Germinal center (tissue), 1 donor: ENCODE measurements at regions not wholly inside any gene's neighbourhood (a gene's known extent, or its start where the extent isn't known, plus 50 kb on each side); places are given as distances from the start of the nearest gene placed in this dataset.
"Not testable (repeated sequence)": the region's sequence is repeated elsewhere in the genome, so short reads cannot be mapped to it uniquely, and the experiment has no call there.

ENCODE experiments used
- DNase-seq: peaks from one replicate; pipeline ENCODE4 v3.0.0; 2012; ENCODE audit warnings: mixed read lengths, low spot score

- DNase-seq = no peak
These were observed 422.5 kb upstream of the CRIM1 start for GRCh38 chr2:35933031-35933430.

DNA sequence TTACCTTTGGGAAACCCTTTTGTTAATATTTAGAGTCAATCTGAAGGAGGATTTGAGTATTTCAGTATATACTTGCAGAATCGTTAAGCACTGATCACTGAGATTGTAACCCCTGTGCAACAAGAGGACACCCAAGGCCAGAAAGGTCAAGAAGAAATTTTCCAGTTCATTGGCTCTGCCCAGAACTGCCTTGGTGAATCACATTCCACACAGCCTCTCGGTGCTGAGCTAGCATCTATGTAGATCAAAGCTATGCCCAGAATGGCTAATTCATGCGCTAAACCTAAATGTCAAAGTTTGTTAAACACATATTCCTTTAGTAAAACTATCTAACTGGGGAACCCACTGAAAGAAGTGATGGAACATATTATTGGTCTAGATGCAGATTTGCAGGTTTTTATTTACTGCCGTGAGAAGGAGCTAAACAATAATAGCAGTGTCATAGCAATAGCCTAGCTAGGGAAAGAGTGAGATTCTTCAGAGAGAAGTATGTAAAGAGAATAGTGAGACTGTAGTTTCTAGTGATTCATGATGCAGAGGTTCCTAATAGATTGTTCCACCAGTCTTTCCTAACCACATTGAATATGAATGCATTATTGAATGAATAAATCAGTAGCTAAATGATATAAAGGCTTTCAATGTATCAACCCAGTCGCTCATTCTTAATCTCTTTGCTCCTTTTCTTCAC lies 423.2 kb upstream of the CRIM1 start:
- no peak for DNase-seq

GRCh38 chr2:35931626-35932025 lies 424.0 kb upstream of the CRIM1 start:
- no peak for DNase-seq

- no peak for DNase-seq
These were observed 424.5 kb upstream of the CRIM1 start for GRCh38 chr2:35931115-35931514.

GRCh38 chr2:35929551-35929950 lies 426.0 kb upstream of the CRIM1 start:
- DNase-seq = no peak

DNA sequence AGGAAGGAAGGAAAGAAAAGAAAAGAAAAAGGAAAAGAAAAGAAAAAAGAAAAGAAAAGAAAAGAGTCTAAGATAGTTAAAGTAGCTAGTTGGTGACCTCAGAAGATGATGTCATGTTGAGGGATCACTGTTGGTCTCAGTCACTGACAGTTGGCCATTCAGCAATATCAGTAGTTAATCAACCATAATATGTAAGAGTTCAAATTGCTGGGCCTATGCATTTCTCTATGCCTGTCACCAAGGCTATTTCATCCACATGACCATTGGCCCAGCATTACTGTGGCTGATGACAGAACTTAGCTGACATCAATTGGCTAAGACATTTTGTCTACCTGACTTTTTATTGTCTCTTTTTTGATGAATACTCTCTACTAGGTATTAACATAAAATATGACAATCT lies 435.5 kb upstream of the CRIM1 start:
- no peak for DNase-seq

DNA sequence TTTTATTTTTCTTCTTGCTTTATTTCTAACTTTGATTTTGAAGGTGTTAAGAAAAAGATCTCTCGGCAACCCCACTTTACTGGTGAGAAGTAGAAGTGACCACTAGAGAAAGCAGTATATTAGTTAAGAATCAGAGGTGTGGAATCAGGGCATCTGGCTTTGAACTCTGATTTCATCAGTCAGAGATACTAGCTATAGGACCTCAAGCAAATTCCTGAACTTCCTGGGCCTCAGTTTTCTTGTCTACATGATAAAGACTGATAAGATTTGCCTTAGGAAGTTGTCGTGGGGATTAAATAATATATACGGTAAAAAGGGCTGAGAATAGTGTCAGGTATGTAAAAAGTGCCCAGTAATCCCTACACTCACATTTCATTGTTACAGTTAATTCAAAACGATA lies 440.3 kb upstream of the CRIM1 start:
- no peak for DNase-seq

DNA sequence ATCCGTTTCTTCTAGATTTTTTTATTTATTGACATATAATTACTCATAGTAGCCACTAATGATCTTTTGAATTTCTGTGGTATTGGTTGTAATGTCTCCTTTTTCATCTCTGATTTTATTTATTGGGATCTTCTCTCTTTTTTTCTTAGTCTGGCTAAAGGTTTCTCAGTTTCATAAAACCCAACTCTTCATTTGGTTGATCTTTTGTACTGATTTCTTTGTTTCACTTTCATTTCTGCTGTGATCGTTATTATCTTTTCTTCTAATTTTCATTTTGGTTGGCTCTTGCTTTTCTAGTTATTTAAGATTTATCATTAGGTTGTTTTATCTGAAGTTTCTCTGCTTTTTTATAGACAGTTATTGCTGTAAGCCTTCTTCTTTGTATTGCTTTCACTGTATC lies 463.6 kb upstream of the CRIM1 start:
- no peak for DNase-seq

- no peak for DNase-seq
These were observed 464.1 kb upstream of the CRIM1 start for GRCh38 chr2:35891528-35891927.

DNA sequence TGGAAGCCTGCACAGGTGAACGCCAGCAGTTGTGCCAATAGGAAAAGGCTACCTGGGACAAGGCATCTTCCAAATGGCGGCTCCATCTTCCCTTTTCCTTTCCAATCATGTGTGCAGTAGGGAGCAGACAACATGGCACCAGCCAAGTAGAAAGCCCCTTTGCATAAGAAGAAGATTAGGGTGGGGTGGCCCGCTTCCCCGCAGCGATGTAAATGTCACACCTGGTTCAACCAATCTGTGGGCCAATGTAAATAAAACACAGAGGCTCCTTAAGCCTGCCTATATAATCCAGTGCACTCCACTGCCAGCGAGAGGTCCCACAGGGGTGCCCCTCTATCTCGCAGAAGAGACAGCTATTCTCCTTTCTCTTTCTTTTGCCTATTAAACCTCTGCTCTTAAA lies 468.4 kb upstream of the CRIM1 start:
- DNase-seq = no peak

DNA sequence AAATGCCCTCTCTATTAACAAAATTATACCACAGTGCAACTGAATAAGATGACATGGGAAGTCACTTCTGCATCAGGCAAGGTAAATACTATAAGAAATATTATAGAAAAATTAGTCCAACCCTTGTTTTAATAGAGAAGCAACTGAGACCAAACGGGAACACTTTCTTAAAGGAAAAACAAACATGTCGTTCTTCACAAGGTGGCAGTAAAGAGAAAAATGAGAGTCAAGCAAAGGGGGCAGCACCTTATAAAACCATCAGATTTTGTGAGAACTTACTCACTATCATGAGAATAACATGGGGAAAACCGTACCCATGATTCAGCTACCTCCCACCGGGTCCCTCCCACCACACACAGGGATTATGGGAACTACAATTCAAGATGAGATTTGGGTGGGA lies 481.7 kb upstream of the CRIM1 start:
- DNase-seq = no peak

DNA sequence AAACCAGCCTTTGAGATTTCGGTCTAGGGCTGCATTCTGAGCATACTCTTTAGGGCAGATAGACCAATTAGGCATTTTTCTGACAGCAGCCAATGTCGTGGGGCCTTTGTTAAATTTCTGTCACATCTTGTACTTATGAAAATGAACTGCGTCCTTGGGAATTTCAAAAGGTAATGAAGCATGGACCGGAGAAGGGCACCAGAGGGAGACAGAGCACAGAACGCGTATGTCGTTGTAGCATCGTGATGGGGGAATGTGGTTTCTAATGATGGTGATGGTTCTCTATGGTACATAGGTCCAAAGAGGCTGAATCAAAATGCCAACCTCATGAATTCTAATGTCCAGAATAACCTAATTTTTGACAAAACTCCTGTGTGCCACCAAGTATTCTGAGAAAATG lies 483.9 kb upstream of the CRIM1 start:
- no peak for DNase-seq

GRCh38 chr2:35870713-35871112 lies 484.9 kb upstream of the CRIM1 start:
- no peak for DNase-seq

GRCh38 chr2:35864141-35864540 lies 491.4 kb upstream of the CRIM1 start:
- DNase-seq = no peak

GRCh38 chr2:35858216-35858615 lies 497.4 kb upstream of the CRIM1 start:
- no peak for DNase-seq

DNA sequence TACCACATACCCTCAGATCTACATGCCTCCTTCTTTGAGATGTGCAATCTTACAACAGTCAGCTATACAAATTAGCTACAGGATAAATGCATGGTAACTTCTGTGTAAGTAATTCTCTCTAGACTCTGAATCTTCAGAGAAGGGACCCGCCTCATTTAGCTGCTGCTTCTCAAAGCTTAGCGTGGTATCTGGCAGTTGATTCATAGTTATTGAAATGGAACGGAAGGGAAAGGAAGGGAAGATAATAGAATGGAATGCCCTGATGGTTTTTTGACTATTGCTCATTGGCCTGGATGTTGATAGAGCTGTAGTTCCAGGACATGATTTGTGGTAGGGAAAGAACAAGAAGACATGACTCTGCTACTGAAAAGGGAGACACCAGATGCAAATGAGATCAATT lies 498.1 kb upstream of the CRIM1 start:
- DNase-seq = no peak

- DNase-seq = no peak
These were observed 524.2 kb upstream of the CRIM1 start for GRCh38 chr2:35831385-35831784.

DNA sequence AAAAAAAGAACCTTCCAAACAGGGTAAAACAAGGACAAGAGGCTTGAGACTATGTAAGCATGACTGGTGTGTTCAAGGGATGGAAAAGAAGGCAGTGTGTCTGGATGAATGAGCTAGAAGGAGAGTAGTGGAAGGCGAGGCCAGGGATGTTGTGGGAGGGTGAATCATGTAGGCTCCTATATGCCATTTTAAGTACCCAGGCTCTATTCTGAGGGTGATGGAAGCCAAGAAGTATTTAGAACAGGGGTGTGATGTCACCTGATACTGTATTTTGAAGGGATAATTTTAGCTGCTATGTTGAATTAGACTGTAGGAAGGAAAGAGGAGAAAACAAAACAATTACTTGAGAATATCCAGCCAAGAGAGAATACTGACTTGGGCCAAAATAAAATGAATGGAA lies 524.7 kb upstream of the CRIM1 start:
- DNase-seq = no peak

GRCh38 chr2:35827086-35827485 lies 528.5 kb upstream of the CRIM1 start:
- no peak for DNase-seq

DNA sequence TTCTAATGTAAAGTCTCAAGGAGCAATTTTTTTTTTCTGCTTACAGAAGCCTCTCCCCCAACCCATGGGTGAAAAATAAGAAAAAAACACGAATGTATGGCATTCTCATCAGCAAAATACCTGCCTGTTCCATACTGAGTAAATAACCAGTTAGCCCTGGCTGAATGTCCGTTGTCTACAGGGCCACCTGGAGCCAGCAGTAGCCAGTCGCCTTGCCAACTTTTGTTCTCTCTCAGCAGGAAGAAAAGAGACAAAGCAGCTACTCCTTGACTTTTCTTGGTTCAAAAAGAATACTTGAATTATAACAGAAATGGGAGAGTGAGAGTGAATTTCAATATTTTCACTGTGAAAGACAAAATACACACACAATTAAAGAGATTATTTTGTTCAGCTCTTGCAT lies 532.9 kb upstream of the CRIM1 start:
- DNase-seq = no peak

DNA sequence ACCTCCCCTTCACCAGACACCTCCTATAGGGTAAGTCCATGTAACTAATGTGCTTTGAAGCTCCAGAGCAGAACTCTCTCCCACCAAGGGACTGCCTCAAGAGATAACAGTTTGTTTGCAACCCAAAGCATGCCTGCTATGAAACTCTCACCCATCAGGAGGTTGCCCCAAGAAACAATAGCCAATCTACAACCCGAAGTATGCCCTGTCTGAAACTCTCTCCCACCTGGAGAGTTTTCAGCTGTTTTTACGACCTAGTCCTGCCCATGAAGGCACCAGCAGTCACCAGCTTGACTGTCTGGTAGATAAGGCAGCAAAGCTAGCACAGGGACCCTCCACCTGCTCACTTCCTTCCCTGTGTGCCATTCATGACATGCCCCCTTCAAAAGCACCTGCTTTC lies 533.9 kb upstream of the CRIM1 start:
- DNase-seq = no peak

GRCh38 chr2:35820391-35820790 lies 535.2 kb upstream of the CRIM1 start:
- no peak for DNase-seq

GRCh38 chr2:35819033-35819432 lies 536.5 kb upstream of the CRIM1 start:
- no peak for DNase-seq

DNA sequence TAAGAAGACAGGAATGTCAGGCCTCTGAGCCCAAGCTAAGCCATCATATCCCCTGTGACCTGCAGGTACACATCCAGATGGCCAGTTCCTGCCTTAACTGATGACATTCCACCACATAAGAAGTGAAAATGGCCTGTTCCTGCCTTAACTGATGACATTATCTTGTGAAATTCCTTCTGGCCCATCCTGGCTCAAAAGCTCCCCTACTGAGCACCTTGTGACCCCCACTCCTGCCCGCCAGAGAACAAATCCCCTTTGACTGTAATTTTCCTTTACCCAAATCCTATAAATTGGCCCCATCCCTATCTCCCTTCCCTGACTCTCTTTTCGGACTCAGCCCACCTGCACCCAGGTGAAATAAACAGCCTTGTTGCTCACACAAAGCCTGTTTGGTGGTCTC lies 537.2 kb upstream of the CRIM1 start:
- DNase-seq = not testable (repeated sequence)

- not testable (repeated sequence) for DNase-seq
These were observed 541.0 kb upstream of the CRIM1 start for GRCh38 chr2:35814597-35814996.
